B cell (primary cell): ENCODE measurements at regions not wholly inside any gene's neighbourhood (a gene's known extent, or its start where the extent isn't known, plus 50 kb on each side); places are given as distances from the start of the nearest gene placed in this dataset.

Experiments
- ATAC-seq: fragments of 200-7000 bp; cut with Tn5 transposase; one replicate; pipeline ENCODE4 v1.10.0; 2021; ENCODE audit warnings: low read depth, mild to moderate bottlenecking, moderate number of reproducible peaks, moderate library complexity
- CTCF ChIA-PET: fragments of 350-600 bp; sonication (Branson Sonifier 250); formaldehyde crosslinking; loops from one replicate; lab custom pipeline; 2021; ENCODE audit warnings: antibody characterized with exemption, inconsistent platforms; lab: Charles Lee
- POLR2A ChIA-PET: fragments of 350-600 bp; sonication (Branson Sonifier 250); formaldehyde crosslinking; loops from one replicate; lab custom pipeline; 2021; ENCODE audit warnings: antibody characterized with exemption; lab: Charles Lee
- DNase-seq: peaks from one replicate; pipeline ENCODE4 v3.0.0; 2013
- H2AFZ ChIP-seq: 2 replicates; pipeline ENCODE4 v1.6.1; 2012; ENCODE audit warnings: mild to moderate bottlenecking, low read depth, low read length; ENCODE audit not compliant: insufficient read depth, poor library complexity, severe bottlenecking
- H3K27ac ChIP-seq, 2 donors: 1 replicate in 1 of 2; 2 replicates in 1 of 2; pipeline ENCODE4 v1.5.1; 2012 to 2013; ENCODE audit warnings: low read length in 2 of 2, mild to moderate bottlenecking in 2 of 2, moderate library complexity in 1 of 2
- H3K27me3 ChIP-seq, 4 experiments: fragments of 200-600 bp in 1 of 4; sonication (generic) in 1 of 4; replicated peaks in 1 of 4; 1 replicate in 2 of 4; 2 replicates in 2 of 4; pipeline versions ENCODE4 v1.6.1 to v1.7.0; 2013 to 2016; ENCODE audit warnings: low read length in 3 of 4, mild to moderate bottlenecking in 2 of 4, mixed read lengths in 1 of 4, moderate library complexity in 1 of 4; ENCODE audit not compliant: insufficient read depth in 4 of 4, control insufficient read depth in 3 of 4; ENCODE audit errors: control extremely low read depth in 1 of 4
- H3K36me3 ChIP-seq, 2 experiments: replicated peaks in 1 of 2; 1 replicate in 1 of 2; 2 replicates in 1 of 2; pipeline versions ENCODE4 v1.6.1 to v1.7.1; 2013; ENCODE audit warnings: low read length in 1 of 2; ENCODE audit not compliant: insufficient read depth in 2 of 2, control insufficient read depth in 1 of 2; ENCODE audit errors: control extremely low read depth in 1 of 2, extremely low read depth in 1 of 2
- H3K4me1 ChIP-seq, 2 donors: fragments of 200-600 bp in 1 of 2; sonication (generic) in 1 of 2; 1 replicate in 1 of 2; 2 replicates in 1 of 2; pipeline versions ENCODE4 v1.5.1 to v1.6.1; 2013 to 2017; ENCODE audit warnings: low read length in 2 of 2; ENCODE audit not compliant: control insufficient read depth in 2 of 2, insufficient read depth in 2 of 2
- H3K4me2 ChIP-seq: replicated peaks from 2 replicates; pipeline ENCODE3; 2012; ENCODE audit warnings: mild to moderate bottlenecking, low read depth, low read length; ENCODE audit not compliant: poor library complexity, severe bottlenecking
- H3K4me3 ChIP-seq, 5 experiments: fragments of 200-600 bp in 1 of 5; sonication (generic) in 1 of 5; 1 replicate in 3 of 5; 2 replicates in 2 of 5; pipeline versions ENCODE4 v1.5.1 to v1.7.0; 2011 to 2016; ENCODE audit warnings: low read length in 4 of 5, mild to moderate bottlenecking in 4 of 5, low read depth in 2 of 5, control low read depth in 1 of 5, moderate library complexity in 1 of 5; ENCODE audit not compliant: insufficient read depth in 1 of 5; ENCODE audit errors: control extremely low read depth in 1 of 5, extremely low read depth in 1 of 5
- H3K79me2 ChIP-seq: fragments of 200-600 bp; sonication (generic); one replicate; pipeline ENCODE4 v1.6.0; 2016; ENCODE audit warnings: low read length; ENCODE audit not compliant: control insufficient read depth, insufficient read depth
- H3K9ac ChIP-seq: fragments of 200-600 bp; sonication (generic); 2 replicates; pipeline ENCODE4 v1.6.1; 2017; ENCODE audit warnings: mild to moderate bottlenecking, low read length, moderate library complexity
- H3K9me3 ChIP-seq, 3 donors: one replicate each; pipeline versions ENCODE4 v1.6.1 to v1.7.1; 2013; ENCODE audit warnings: low read length in 2 of 3; ENCODE audit not compliant: control insufficient read depth in 2 of 3, insufficient read depth in 1 of 3; ENCODE audit errors: control extremely low read depth in 1 of 3
- H4K20me1 ChIP-seq: 2 replicates; pipeline ENCODE4 v1.6.0; 2012; ENCODE audit warnings: mild to moderate bottlenecking, low read length; ENCODE audit not compliant: insufficient read depth, control insufficient read depth, poor library complexity, severe bottlenecking
- H3K27ac Mint-ChIP-seq: one replicate; pipeline ENCODE4 v1.8.0; 2021; ENCODE audit warnings: mixed read lengths
- H3K27me3 Mint-ChIP-seq: one replicate; pipeline ENCODE4 v1.8.0; 2021; ENCODE audit warnings: mixed read lengths
- H3K4me1 Mint-ChIP-seq: one replicate; pipeline ENCODE4 v1.8.0; 2021; ENCODE audit warnings: mixed read lengths
- H3K4me3 Mint-ChIP-seq: one replicate; pipeline ENCODE4 v1.8.0; 2021; ENCODE audit warnings: mixed read lengths
- H3K9me3 Mint-ChIP-seq: one replicate; pipeline ENCODE4 v1.8.0; 2022; ENCODE audit warnings: mixed read lengths; ENCODE audit not compliant: insufficient read depth
- EZH2 ChIP-seq: IDR thresholded peaks from 2 replicates; pipeline ENCODE4 v1.6.1; 2012; ENCODE audit warnings: borderline replicate concordance, low read depth, mild to moderate bottlenecking, moderate library complexity, low read length; ENCODE audit not compliant: insufficient read depth, poor library complexity, severe bottlenecking
- WGBS: methylation state at CpG from one replicate; pipeline ENCODE4 v1.1.5; 2013; ENCODE audit warnings: missing lambda C conversion rate; ENCODE audit not compliant: insufficient coverage; 5-methylcytosine and 5-hydroxymethylcytosine counted together
- intact Hi-C: fragments of 100-400 bp; cut with micrococcal nuclease; formaldehyde crosslinking; loops from one replicate; pipeline ENCODE4 v1.10.0; 2022
- TF ChIP-seq, protein P1 (sequence below): fragments of 200-600 bp; IDR thresholded peaks from one replicate; pipeline ENCODE4 v1.8.0; 2022; ENCODE audit warnings: antibody characterized with exemption, mild to moderate bottlenecking

DNA sequence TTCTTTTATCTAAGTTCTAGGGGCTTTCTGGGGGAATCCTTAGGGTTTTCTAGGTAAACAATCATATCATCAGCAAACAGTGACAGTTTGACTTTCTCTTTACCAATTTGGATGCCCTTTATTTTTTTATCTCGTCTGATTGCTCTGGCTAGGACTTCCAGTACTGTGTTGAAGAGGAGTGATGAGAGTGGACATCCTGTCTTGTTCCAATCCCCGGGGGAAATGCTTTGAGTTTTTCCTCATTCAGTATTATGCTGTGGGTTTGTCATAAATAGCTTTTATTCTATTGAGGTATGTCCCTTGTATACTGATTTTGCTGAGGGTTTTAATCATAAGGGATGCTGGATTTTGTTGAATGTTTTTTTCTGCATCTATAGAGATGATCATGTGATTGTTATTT, 549.5 kb downstream of the EPHA4 start:
- no peak overlapping the region for H3K27ac ChIP-seq
- Mint-ChIP-seq H3K4me3 (no peak overlapping the region), H3K9me3 (no peaks in the 10 kb centered on the region), H3K27me3 (no peaks in the 10 kb centered on the region), H3K4me1 (peaks cover 19% of the 10 kb centered on the region), H3K27ac (no peak overlapping the region)
- H3K4me3 ChIP-seq, result no peak overlapping the region
- WGBS, result 83% methylated on average over 1 of the region's 2 CpGs
- CTCF ChIA-PET, result no interaction called here
- intact Hi-C loops, result no loop called here
- POLR2A ChIA-PET, result no interaction called here
- DNase-seq, result no peak
- no peak overlapping the region for H2AFZ ChIP-seq
- no peaks in the 10 kb centered on the region for H3K79me2 ChIP-seq
- H3K36me3 ChIP-seq, result no peaks in the 10 kb centered on the region
- ATAC-seq, result no peak
- peaks cover 13% of the 10 kb centered on the region in 2 donors for H3K4me1 ChIP-seq
- no peaks in the 10 kb centered on the region for H3K27me3 ChIP-seq
- TF ChIP-seq, protein P1, sequence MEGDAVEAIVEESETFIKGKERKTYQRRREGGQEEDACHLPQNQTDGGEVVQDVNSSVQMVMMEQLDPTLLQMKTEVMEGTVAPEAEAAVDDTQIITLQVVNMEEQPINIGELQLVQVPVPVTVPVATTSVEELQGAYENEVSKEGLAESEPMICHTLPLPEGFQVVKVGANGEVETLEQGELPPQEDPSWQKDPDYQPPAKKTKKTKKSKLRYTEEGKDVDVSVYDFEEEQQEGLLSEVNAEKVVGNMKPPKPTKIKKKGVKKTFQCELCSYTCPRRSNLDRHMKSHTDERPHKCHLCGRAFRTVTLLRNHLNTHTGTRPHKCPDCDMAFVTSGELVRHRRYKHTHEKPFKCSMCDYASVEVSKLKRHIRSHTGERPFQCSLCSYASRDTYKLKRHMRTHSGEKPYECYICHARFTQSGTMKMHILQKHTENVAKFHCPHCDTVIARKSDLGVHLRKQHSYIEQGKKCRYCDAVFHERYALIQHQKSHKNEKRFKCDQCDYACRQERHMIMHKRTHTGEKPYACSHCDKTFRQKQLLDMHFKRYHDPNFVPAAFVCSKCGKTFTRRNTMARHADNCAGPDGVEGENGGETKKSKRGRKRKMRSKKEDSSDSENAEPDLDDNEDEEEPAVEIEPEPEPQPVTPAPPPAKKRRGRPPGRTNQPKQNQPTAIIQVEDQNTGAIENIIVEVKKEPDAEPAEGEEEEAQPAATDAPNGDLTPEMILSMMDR, result no peak
- no peak for TF ChIP-seq EZH2
- H3K4me2 ChIP-seq, result no peak overlapping the region
- H3K9ac ChIP-seq, result no peak overlapping the region
- no peaks in the 10 kb centered on the region for H3K9me3 ChIP-seq
- no peaks in the 10 kb centered on the region for H4K20me1 ChIP-seq

DNA sequence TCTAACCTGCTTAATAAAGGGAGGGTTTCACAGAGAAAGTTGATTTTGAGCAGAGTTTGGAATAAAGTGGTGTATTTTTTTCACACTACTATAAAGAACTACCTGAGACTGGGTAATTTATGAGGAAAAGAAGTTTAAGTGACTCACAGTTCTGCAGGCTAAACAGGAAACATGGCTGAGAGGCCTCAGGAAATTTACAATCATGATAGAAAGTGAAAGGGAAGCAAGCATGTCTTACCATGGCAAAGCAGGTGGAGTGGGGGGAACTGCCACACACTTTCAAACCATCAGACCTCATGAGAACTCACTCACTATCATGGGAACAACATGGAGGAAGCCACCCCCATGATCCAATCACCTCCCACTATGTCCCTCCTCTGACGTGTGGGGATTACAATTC, 546.7 kb downstream of the EPHA4 start:
- no peaks in the 10 kb centered on the region for H4K20me1 ChIP-seq
- H3K27me3 Mint-ChIP-seq, result no peaks in the 10 kb centered on the region
- H3K4me3 ChIP-seq, result no peak overlapping the region
- ChIA-PET POLR2A (no interaction called here), CTCF (no interaction called here)
- no peak overlapping the region for H3K9ac ChIP-seq
- H3K79me2 ChIP-seq, result no peaks in the 10 kb centered on the region
- H3K4me1 Mint-ChIP-seq, result peaks cover 19% of the 10 kb centered on the region
- no CpG with 5 or more reads among the region's 1 CpG for WGBS
- intact Hi-C loops, result no loop called here
- no peaks in the 10 kb centered on the region for H3K27me3 ChIP-seq
- ATAC-seq (peak; percentile 65), DNase-seq (peak; percentile 47)
- peaks cover 13% of the 10 kb centered on the region in 2 donors for H3K4me1 ChIP-seq
- no peaks in the 10 kb centered on the region for H3K9me3 Mint-ChIP-seq
- H3K36me3 ChIP-seq, result no peaks in the 10 kb centered on the region
- H2AFZ ChIP-seq, result no peak overlapping the region
- peak overlapping the region; percentile 33 for H3K4me2 ChIP-seq
- TF ChIP-seq EZH2, result no peak
- TF ChIP-seq, protein P1, result no peak
- H3K9me3 ChIP-seq, result no peaks in the 10 kb centered on the region
- H3K27ac ChIP-seq, result peak overlapping the region in 1 of 2 donors; percentile 21
- H3K27ac Mint-ChIP-seq, result peak overlapping the region; percentile 67
- peak overlapping the region; percentile 72 for H3K4me3 Mint-ChIP-seq
